HG03280 (cell line): ENCODE measurements at regions not wholly inside any gene's neighbourhood (a gene's known extent, or its start where the extent isn't known, plus 50 kb on each side); places are given as distances from the start of the nearest gene placed in this dataset.

Experiments
- ATAC-seq: cut with Tn5 transposase; IDR thresholded peaks from one replicate; pipeline ENCODE4 v1.9.1; 2021; ENCODE audit warnings: mild to moderate bottlenecking, moderate library complexity; ENCODE audit not compliant: unreplicated experiment

DNA sequence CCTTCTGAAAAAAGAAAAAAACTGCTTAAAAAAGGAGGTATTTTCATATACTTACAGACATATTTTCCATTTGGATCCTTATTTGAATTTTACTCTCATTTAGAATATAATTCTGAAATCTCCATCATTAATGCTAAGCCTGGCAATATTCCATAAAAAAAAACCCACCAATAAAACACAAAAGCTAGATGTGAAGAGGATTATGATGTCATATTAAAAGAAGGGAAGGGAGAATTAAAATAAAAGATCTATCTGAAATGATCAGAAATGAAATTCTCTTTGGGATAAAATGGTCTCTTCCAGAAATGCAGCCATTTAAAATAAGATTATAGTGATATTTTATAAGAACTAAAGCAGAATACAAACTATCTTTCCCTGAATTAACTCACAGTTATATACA, 206.7 kb upstream of the CAMK1G start:
- ATAC-seq = no peak

GRCh38 chr1:209377995-209378394, 205.5 kb upstream of the CAMK1G start:
- ATAC-seq = no peak

- ATAC-seq = no peak
Observed at GRCh38 chr1:209379280-209379679, 204.2 kb upstream of the CAMK1G start.

DNA sequence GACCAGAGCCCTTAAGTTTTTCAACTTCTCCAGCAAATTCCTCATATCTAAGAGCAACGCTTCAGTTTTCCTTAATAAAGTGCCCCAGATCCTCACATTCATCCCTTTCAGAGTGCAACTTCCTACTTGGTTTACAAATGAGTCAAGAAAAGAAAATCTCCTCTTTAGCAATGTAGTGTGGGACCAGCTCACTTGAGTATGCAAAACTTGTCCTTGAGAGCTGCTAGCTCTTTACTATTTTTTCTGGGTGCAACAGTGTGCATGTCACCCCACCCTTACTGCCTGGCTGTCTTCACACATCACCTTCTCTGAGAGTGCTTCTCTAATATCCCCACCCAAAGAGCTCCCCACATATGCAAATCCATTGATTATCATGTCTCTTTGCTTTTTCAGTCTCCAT, 203.1 kb upstream of the CAMK1G start:
- ATAC-seq = no peak

DNA sequence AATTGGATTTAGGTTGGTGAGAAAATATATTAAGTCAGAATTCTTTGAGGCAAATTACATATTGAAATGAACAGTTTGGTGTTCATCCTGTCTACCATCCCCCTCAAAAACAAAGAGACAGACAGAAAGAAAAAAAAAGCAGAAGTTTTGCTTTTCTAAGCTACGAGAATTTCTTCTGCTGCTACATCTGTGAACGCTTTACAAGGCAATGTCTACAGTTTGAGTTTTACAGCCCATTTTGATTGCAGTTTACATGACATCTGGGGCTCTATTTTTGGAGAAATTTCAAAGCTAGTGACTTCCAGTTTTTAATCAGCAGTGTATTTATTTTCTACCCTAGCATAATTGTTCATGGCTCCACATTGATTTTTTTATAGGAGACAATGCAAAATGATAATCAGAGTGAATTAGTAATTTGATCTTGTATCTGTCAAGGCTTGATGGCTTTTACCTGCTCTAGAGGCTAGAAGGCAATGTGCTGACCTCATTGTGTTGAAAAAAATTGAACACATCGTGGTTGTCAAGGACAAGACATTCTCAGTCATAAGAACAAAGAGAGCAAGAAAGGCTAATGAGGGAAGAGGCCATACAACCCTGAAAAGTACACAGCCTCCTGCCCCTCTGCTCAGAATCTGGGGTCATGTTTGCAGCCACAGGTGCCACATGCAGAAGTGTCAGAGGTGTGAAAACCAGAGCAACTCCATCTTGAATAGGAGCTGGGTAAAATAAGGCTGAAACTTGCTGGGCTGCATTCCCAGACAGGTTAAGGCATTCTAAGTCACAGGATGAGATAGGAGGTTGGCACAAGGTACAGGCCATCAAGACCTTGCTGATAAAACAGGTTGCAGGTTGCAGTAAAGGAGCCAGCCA, 201.0 kb upstream of the CAMK1G start:
- no peak for ATAC-seq

DNA sequence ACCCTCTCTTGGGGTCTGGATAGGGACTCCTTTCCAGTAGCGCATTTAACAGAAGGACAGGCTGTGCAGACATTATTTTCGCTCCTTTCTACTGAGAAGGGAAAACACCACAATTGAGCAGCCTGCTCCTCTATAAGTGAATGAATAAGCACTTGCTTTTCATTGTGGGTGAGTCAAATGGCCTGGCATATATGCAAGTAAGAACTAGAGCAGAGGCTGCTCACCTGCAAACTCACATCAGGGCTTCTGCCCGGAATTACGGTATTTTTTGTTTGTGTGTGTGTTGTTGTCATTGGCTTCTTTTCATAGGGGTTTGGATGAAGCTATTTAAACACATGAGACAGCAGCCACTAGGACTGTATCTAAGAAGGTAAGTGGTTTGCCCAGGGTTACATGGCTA, 200.1 kb upstream of the CAMK1G start:
- no peak for ATAC-seq

- no peak for ATAC-seq
Observed at GRCh38 chr1:209383907-209384709, 199.4 kb upstream of the CAMK1G start.

DNA sequence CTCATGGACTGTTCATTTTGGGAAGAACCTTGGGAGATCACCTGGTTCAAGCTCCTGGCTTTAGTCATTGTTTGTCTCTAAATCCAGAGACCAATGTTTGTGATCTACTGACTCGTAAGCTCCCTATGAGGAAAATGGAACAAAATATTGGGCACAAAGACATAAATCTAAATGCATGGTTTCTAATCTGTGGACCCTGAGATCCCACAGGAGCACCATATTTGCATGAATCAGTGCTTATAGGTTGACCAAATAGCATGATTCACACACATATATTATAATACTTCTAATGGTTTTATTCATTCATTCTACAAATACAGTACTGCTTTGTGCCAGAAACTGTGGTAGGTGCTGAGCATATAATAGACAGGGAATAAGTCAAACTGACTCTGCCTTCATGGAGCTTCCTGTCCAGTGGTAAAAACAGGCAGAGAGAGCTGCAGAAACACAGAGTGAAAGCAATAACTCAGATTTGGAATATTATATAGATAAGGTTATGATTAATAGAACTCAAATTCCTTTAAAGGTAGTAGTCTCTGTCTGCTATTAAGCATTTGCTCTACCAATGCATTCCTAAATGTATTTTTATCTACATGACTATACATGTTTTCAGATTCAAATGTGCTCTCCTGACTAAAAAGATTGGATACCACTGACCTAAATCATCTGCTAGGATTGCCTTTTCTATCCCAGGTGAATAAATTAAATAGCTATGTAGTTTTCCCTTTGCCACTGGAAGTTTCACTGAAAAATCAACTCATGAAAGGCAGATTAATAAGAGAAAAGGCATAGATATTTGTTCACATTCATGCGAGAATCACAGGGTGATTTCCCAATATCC, 198.6 kb upstream of the CAMK1G start:
- ATAC-seq = no peak

DNA sequence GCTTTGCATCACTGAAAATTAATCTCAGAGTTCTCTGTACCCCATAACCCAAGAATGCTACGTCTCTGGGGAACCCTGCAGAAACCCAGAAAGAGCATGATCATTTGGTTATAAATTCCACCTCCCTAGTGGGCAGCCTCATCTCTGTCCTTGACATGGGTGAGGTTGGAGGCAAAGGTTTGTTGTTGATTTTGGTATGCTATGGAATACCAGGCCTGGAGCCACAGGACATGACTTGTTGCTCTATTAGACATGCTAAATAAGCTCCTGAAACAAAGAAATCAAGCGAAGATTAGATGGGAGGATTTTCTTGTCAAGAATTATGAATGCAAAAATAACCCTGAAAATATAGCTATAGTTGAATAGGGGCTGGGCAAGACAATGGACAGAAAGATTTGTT, 197.4 kb upstream of the CAMK1G start:
- ATAC-seq = no peak

DNA sequence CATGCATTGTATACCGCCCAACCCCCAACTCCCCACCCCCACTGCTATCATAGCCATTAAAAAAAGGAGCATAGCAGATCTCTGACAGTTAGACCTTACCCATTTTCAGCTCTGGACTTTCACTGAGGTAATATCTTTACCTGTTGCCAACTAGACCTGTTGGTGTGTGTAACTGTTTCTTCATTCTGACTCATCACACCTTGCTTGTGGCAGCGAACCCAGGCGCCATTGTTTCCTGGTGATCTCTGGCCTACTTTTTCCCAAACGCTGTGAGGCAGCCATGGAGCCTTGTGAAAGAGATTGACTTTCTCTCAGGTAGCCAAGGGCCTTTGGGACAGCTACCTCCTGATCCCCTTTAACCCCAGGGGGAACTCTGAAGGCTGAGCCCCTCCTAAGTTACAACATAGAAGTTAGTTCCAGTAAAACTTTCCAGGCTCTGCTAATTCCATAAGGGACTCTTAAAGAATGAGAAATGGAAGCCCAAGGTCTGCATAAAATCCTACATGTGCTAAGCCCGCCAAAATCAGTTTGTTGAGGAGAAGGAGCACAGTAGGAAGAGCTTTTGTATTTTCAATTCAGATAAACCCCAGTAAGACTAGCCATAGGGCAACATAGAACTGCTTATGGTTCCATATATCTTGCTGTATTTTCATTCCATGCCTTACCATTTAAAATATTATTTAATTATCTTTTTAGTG, 196.1 kb upstream of the CAMK1G start:
- no peak for ATAC-seq

- no peak for ATAC-seq
Observed at GRCh38 chr1:209387969-209388329, 195.6 kb upstream of the CAMK1G start.

DNA sequence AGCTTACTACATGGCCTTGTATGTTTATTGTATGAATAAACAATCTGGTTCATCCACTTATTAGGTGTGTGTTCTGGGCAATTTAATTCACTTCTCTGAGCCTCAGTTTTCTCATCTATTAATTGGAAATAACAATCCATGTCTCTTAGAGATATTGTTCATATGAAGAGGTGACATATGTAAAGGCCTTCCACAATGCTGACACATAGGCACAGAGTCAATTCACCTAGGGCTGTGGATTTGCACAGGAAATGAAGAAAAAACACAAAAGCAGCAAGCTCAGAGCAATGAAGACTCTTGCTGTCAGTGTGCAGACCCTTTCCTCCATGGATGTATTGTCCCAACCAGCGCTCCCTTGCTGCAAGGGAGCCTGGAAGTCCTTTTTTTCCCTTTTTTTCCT, 195.2 kb upstream of the CAMK1G start:
- no peak for ATAC-seq

DNA sequence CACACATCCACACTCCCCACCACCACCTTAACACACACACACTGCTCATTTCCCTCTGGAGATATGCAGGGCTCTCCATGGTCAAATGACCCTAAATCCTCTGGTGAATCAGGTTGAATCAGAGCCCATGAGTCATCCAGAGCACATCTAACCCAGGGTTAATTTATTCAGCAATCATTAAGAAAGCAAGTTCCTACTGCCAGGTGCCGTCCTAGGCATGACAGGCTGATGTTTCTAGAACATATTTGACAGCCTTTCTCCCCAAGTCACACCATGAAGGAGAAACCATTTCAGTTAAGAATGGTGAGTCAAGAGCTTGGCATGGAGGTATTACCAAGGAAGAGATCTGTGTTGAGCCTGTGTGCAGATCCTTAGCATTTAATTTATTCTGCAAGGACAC, 194.3 kb upstream of the CAMK1G start:
- ATAC-seq = no peak

DNA sequence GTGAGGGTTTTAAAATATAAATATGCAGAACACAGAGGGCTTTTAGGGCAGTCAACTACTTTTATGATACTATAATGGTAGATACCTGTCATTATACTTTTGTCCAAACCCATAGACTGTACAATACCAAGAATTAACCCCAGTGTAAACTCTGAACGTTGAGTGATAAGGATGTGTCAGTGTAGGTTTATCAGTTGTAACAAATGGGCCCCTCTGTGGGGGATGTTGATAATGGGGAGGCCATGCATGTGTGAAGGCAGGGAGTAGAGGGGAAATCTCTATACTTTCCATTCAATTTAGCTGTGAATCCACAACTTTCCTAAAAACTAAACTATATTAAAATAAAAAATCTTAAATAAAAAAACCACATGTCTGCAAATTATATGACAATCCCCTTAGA, 193.5 kb upstream of the CAMK1G start:
- ATAC-seq = no peak

DNA sequence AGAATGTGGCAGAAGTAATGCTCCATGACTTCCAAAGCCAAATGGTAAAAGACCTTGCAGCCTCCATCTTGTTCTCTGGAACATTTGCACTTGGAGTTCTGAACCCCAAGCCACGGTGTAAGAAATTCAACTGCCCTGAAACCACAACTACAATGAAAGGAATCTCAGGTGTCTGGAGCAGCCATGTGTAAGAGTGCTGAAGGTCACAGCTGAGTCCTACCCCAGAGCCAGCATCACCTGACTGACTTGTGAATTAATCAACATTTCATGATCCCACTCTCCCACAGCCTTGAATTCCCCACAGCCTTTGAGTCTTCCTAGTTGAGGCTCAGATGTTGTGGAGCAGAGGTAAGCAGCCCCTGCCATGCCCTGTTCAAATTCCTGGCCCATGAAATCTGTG, 192.8 kb upstream of the CAMK1G start:
- ATAC-seq = no peak

DNA sequence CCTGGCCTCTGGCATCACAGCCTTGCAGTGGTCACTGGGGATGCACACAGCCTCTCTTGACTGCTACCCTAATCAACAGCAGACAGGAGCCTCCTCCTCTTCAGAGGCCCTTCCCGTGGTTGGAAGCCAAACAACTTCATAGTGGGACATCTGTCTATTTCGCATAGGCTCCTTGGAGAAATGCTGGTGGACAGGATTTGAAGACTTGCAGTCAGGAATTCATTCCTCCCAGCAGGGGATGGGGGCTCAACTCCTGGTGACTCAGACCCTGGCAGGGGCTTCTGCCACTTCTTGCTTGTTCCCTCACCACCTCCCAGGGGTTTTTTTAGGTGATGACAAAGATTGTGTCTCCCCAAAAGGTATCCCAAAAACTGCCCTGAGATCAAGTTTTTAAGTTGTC, 191.7 kb upstream of the CAMK1G start:
- no peak for ATAC-seq

DNA sequence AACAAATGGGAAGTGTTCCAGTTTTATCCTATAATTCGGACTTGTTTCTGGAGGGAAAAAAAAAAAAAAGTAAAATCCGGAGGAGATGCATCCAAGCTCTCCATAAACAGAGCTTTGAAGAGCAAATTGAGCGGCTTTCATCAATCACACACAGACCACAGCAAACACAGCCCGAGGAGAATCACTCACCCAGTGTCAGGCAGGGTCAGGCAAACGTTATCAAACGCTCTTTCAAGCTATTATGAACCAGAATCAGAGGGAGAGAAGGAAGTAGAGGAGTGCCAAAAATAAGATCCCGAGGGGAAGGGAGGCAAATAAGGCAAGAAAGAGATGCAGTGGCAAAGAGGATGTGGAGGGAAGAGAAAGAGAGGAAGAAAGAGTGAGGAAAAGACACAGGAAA, 188.3 kb upstream of the CAMK1G start:
- ATAC-seq = no peak

GRCh38 chr1:209397371-209397770, 186.1 kb upstream of the CAMK1G start:
- no peak for ATAC-seq

DNA sequence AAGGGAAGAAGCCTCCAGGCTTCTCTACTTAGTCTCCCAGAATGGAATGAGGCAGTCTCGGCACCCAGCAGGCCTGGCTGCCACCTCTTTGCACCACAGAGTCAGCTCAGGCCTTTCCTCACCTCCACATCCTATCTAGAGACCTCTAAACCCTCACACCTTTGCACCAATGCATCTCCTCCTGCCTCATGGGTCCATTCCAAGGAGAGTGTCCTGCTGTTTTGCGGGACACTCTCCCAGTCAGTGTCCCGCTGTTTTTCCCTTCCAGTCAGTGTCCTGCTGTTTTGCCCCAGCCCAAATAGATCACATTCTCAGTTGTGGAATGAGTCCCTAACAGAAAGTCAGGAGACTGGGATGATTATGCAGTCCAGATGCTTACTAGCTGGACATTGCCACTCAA, 185.6 kb upstream of the CAMK1G start:
- ATAC-seq = no peak

- no peak for ATAC-seq
Observed at GRCh38 chr1:209398313-209398991, 185.1 kb upstream of the CAMK1G start.
